IMR-90 (cell line): ENCODE measurements at regions not wholly inside any gene's neighbourhood (a gene's known extent, or its start where the extent isn't known, plus 50 kb on each side); places are given as distances from the start of the nearest gene placed in this dataset.

Experiments
- ATAC-seq: fragments of 200-7000 bp; cut with Tn5 transposase; 2 replicates; pipeline ENCODE4 v1.9.1; 2020; ENCODE audit warnings: low read depth, mild to moderate bottlenecking, moderate library complexity
- BruUV-seq: library from RNA; stranded (reverse); fragments of 400-500 nt; replicated peaks from 2 replicates; lab custom pipeline; 2021; lab: Mats Ljungman, UMichigan
- CTCF ChIA-PET: fragments of 300-600 bp; formaldehyde crosslinking; extraction: SDS; loops from one replicate; lab custom pipeline; 2021; ENCODE audit warnings: antibody characterized with exemption; lab: Yijun Ruan, JAX
- POLR2A ChIA-PET: fragments of 300-600 bp; sonication (Branson Sonifier 250); formaldehyde crosslinking; loops from one replicate; lab custom pipeline; 2022; ENCODE audit warnings: antibody characterized with exemption; ENCODE audit not compliant: unreplicated experiment; lab: Charles Lee
- DNase-seq: peaks from one replicate; pipeline ENCODE4 v3.0.0; 2013
- H2AFZ ChIP-seq: replicated peaks from 2 replicates; pipeline ENCODE3; 2013; ENCODE audit warnings: low read length, mild to moderate bottlenecking; ENCODE audit not compliant: poor library complexity
- H2AK5ac ChIP-seq: 2 replicates; pipeline ENCODE4 v1.6.1; 2013; ENCODE audit warnings: low read depth, low read length, inconsistent platforms
- H2AK9ac ChIP-seq: replicated peaks from 2 replicates; pipeline ENCODE3; 2013; ENCODE audit warnings: mild to moderate bottlenecking, low read depth, low read length, moderate library complexity; ENCODE audit not compliant: poor library complexity
- H2BK120ac ChIP-seq: 2 replicates; pipeline ENCODE4 v1.6.1; 2013; ENCODE audit warnings: low read depth, low read length, inconsistent platforms
- H2BK15ac ChIP-seq: 3 replicates; pipeline ENCODE4 v1.6.1; 2013; ENCODE audit warnings: low read depth, low read length, inconsistent platforms
- H2BK20ac ChIP-seq: 2 replicates; pipeline ENCODE4 v1.6.1; 2013; ENCODE audit warnings: low read depth, mild to moderate bottlenecking, inconsistent platforms, low read length, moderate library complexity
- H2BK5ac ChIP-seq: 2 replicates; pipeline ENCODE4 v1.6.1; 2013; ENCODE audit warnings: mild to moderate bottlenecking, low read depth, low read length, inconsistent platforms; ENCODE audit not compliant: poor library complexity, severe bottlenecking
- H3K14ac ChIP-seq: replicated peaks from 2 replicates; pipeline ENCODE4 v1.6.1; 2013; ENCODE audit warnings: low read depth, low read length, inconsistent platforms
- H3K18ac ChIP-seq: 2 replicates; pipeline ENCODE4 v1.6.1; 2013; ENCODE audit warnings: low read depth, low read length, control low read depth
- H3K23ac ChIP-seq: 2 replicates; pipeline ENCODE4 v1.6.1; 2013; ENCODE audit warnings: low read depth, low read length, inconsistent platforms
- H3K27ac ChIP-seq: 2 replicates; pipeline ENCODE4 v1.5.1; 2013; ENCODE audit warnings: mild to moderate bottlenecking, control low read depth, low read length; ENCODE audit not compliant: insufficient read depth
- H3K27me3 ChIP-seq: 2 replicates; pipeline ENCODE4 v1.6.1; 2013; ENCODE audit warnings: low read length; ENCODE audit not compliant: control insufficient read depth, insufficient read depth
- H3K36me3 ChIP-seq: 2 replicates; pipeline ENCODE4 v1.6.1; 2013; ENCODE audit warnings: low read length, mixed read lengths; ENCODE audit not compliant: control insufficient read depth, insufficient read depth
- H3K4ac ChIP-seq: 2 replicates; pipeline ENCODE4 v1.6.1; 2013; ENCODE audit warnings: low read depth, low read length, inconsistent platforms
- H3K4me1 ChIP-seq: 2 replicates; pipeline ENCODE4 v1.6.1; 2013; ENCODE audit warnings: low read length, mixed read lengths; ENCODE audit not compliant: control insufficient read depth, insufficient read depth
- H3K4me2 ChIP-seq: 2 replicates; pipeline ENCODE4 v1.6.1; 2013; ENCODE audit warnings: low read depth, mild to moderate bottlenecking, control low read depth, low read length, moderate library complexity
- H3K4me3 ChIP-seq: 2 replicates; pipeline ENCODE4 v1.5.1; 2013; ENCODE audit warnings: low read depth, mild to moderate bottlenecking, control low read depth, low read length, moderate library complexity; ENCODE audit not compliant: insufficient read depth
- H3K56ac ChIP-seq: 2 replicates; pipeline ENCODE4 v1.6.1; 2013; ENCODE audit warnings: low read length, inconsistent platforms; ENCODE audit not compliant: insufficient read depth; ENCODE audit errors: extremely low read depth
- H3K79me1 ChIP-seq, 2 experiments: 2 replicates each; pipeline ENCODE4 v1.6.1; 2013; ENCODE audit warnings: low read length in 2 of 2, inconsistent platforms in 1 of 2, low read depth in 1 of 2
- H3K9ac ChIP-seq: 2 replicates; pipeline ENCODE4 v1.6.1; 2013; ENCODE audit warnings: low read depth, low read length, control low read depth
- H3K9me1 ChIP-seq: 2 replicates; pipeline ENCODE4 v1.6.1; 2013; ENCODE audit warnings: low read length, inconsistent platforms; ENCODE audit not compliant: insufficient read depth
- H3K9me3 ChIP-seq: 2 replicates; pipeline ENCODE4 v1.6.1; 2013; ENCODE audit warnings: low read length; ENCODE audit not compliant: control insufficient read depth, insufficient read depth
- H4K20me1 ChIP-seq: 2 replicates; pipeline ENCODE4 v1.6.1; 2013; ENCODE audit warnings: low read length, inconsistent platforms; ENCODE audit not compliant: insufficient read depth
- H4K5ac ChIP-seq: 2 replicates; pipeline ENCODE4 v1.6.1; 2013; ENCODE audit warnings: mild to moderate bottlenecking, low read depth, low read length, control low read depth
- H4K8ac ChIP-seq, 2 experiments: 2 replicates each; pipeline ENCODE4 v1.6.1; 2013; ENCODE audit warnings: low read depth in 2 of 2, low read length in 2 of 2, control low read depth in 1 of 2, inconsistent platforms in 1 of 2
- H4K91ac ChIP-seq: 2 replicates; pipeline ENCODE4 v1.6.1; 2013; ENCODE audit warnings: low read depth, low read length, inconsistent platforms; ENCODE audit not compliant: insufficient read depth
- BHLHE40 ChIP-seq: fragments of 150-350 bp; IDR thresholded peaks from 2 replicates; pipeline ENCODE4 v1.6.1; 2016; ENCODE audit warnings: mild to moderate bottlenecking, low read depth, low read length
- CEBPB ChIP-seq: IDR thresholded peaks from 2 replicates; pipeline ENCODE4 v1.6.1; 2012; ENCODE audit warnings: low read depth, low read length, improper control_type of control experiment
- CHD1 ChIP-seq: IDR thresholded peaks from 2 replicates; pipeline ENCODE4 v1.6.1; 2012; ENCODE audit warnings: low read depth, low read length, improper control_type of control experiment
- FOS ChIP-seq: fragments of 150-350 bp; IDR thresholded peaks from 2 replicates; pipeline ENCODE4 v1.6.1; 2016; ENCODE audit warnings: low read depth, low read length
- MAFK ChIP-seq: IDR thresholded peaks from 2 replicates; pipeline ENCODE4 v1.6.1; 2012; ENCODE audit warnings: low read depth, low read length, improper control_type of control experiment
- MAZ ChIP-seq: IDR thresholded peaks from 2 replicates; pipeline ENCODE4 v1.6.1; 2012; ENCODE audit warnings: low read depth, mild to moderate bottlenecking, low read length, improper control_type of control experiment, moderate library complexity, borderline replicate concordance
- MXI1 ChIP-seq: IDR thresholded peaks from 2 replicates; pipeline ENCODE4 v1.6.1; 2012; ENCODE audit warnings: low read depth, mild to moderate bottlenecking, low read length, moderate library complexity, borderline replicate concordance
- NFE2L2 ChIP-seq: fragments of 150-350 bp; IDR thresholded peaks from 2 replicates; pipeline ENCODE4 v1.6.1; 2016; ENCODE audit warnings: low read depth, mild to moderate bottlenecking, low read length
- POLR2A ChIP-seq: IDR thresholded peaks from 2 replicates; pipeline ENCODE4 v1.6.1; 2012; ENCODE audit warnings: mild to moderate bottlenecking, low read depth, low read length
- RAD21 ChIP-seq: IDR thresholded peaks from 2 replicates; pipeline ENCODE4 v1.6.1; 2012; ENCODE audit warnings: low read length, improper control_type of control experiment
- RCOR1 ChIP-seq: IDR thresholded peaks from 2 replicates; pipeline ENCODE4 v1.6.1; 2012; ENCODE audit warnings: mild to moderate bottlenecking, low read length, improper control_type of control experiment; ENCODE audit not compliant: insufficient replicate concordance
- RFX5 ChIP-seq: IDR thresholded peaks from 2 replicates; pipeline ENCODE4 v1.8.0; 2012; ENCODE audit warnings: low read depth, mild to moderate bottlenecking, low read length, moderate library complexity
- SMC3 ChIP-seq: fragments of 150-350 bp; IDR thresholded peaks from 2 replicates; pipeline ENCODE4 v1.6.1; 2016; ENCODE audit warnings: low read depth, mild to moderate bottlenecking, antibody characterized with exemption, low read length, moderate library complexity
- WGBS, 2 experiments: methylation state at CpG; one replicate each; pipeline versions ENCODE4 v1.1.5 to v1.1.7; 2013; ENCODE audit warnings: missing lambda C conversion rate in 2 of 2; ENCODE audit not compliant: insufficient read length in 1 of 2; ENCODE audit errors: extremely low coverage in 2 of 2; 5-methylcytosine and 5-hydroxymethylcytosine counted together
- dilution Hi-C: fragments of 300-500 bp; cut with HindIII; formaldehyde crosslinking; loops from one replicate; pipeline ENCODE4 v1.14.3; 2018; ENCODE audit warnings: low sequenced_read_pairs; ENCODE audit not compliant: unreplicated experiment
- in situ Hi-C: fragments of 300-500 bp; cut with MboI; formaldehyde crosslinking; loops from 3 replicates; pipeline ENCODE4 v1.14.3; 2019; ENCODE audit warnings: low sequenced_read_pairs, inconsistent platforms, mixed read lengths
- intact Hi-C: fragments of 100-400 bp; cut with micrococcal nuclease; formaldehyde crosslinking; loops from 2 replicates; pipeline ENCODE4 v1.10.0; 2022
- TF ChIP-seq, protein P1 (sequence below): fragments of 150-350 bp; IDR thresholded peaks from 2 replicates; pipeline ENCODE4 v1.6.1; 2017; ENCODE audit warnings: mild to moderate bottlenecking, antibody characterized with exemption, low read length, low read depth
- TF ChIP-seq, protein P2 (sequence below): fragments of 150-350 bp; IDR thresholded peaks from 2 replicates; pipeline ENCODE4 v1.6.1; 2016; ENCODE audit warnings: low read depth, mild to moderate bottlenecking, low read length, moderate library complexity, borderline replicate concordance
- TF ChIP-seq, protein P3 (sequence below): conservative IDR thresholded peaks from 2 replicates; pipeline ENCODE4 v1.5.1; 2012; ENCODE audit warnings: mild to moderate bottlenecking, low read depth, low read length, improper control_type of control experiment

DNA sequence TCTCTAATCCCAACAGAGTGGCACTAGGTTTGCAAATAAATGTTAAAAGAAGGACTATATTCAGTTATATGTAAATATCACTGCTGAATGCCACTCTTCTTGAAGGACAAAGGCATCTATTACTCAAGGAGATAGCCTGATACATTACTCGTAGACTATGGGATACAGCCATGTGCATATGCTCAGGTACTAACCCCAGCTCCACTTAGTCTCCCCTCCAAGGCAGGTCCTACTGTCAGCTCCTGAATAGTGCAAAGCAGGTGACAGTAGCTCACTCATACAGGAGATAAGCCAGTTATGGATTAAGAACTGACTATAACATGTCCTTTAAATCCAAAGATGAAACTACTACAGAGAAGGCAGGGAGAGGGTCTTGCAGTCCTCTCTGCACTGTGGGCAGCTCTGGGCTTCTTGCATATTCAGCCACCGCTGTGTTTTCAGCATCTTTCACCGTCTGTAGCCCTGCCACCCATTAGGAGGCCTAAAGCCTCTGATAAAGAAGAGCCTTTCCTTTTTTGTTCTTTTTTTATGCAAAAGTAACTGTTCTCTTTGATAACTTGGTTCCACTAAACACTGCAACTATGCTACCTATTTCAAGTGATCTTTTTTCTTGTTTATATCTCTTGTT lies 135.1 kb upstream of the EPB41L3 start:
- in situ Hi-C loops, result no loop called here

More for the DNA sequence above, 135.1 kb upstream of the EPB41L3 start:
- no peak overlapping the region for H3K9ac ChIP-seq
- no peaks in the 10 kb centered on the region for H3K9me3 ChIP-seq
- no peak overlapping the region for H3K4ac ChIP-seq
- no peak overlapping the region for H3K23ac ChIP-seq
- no peak overlapping the region for H3K14ac ChIP-seq
- no peak overlapping the region for H2BK20ac ChIP-seq
- ChIA-PET POLR2A (no interaction called here), CTCF (no interaction called here)
- H3K36me3 ChIP-seq, result no peaks in the 10 kb centered on the region
- no peaks in the 10 kb centered on the region for H3K27me3 ChIP-seq
- no peak for ATAC-seq
- H3K4me2 ChIP-seq, result no peak overlapping the region
- no peak overlapping the region for H3K27ac ChIP-seq
- no peaks in the 10 kb centered on the region for H3K4me1 ChIP-seq
- no TSS peak for BruUV-seq
- TF ChIP-seq CEBPB, result no peak
- no peak for TF ChIP-seq BHLHE40
- no peak for TF ChIP-seq RAD21
- TF ChIP-seq CHD1, result no peak
- TF ChIP-seq, protein P1, sequence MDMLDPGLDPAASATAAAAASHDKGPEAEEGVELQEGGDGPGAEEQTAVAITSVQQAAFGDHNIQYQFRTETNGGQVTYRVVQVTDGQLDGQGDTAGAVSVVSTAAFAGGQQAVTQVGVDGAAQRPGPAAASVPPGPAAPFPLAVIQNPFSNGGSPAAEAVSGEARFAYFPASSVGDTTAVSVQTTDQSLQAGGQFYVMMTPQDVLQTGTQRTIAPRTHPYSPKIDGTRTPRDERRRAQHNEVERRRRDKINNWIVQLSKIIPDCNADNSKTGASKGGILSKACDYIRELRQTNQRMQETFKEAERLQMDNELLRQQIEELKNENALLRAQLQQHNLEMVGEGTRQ, result no peak
- TF ChIP-seq NFE2L2, result no peak
- no peak for TF ChIP-seq POLR2A
- TF ChIP-seq, protein P2, sequence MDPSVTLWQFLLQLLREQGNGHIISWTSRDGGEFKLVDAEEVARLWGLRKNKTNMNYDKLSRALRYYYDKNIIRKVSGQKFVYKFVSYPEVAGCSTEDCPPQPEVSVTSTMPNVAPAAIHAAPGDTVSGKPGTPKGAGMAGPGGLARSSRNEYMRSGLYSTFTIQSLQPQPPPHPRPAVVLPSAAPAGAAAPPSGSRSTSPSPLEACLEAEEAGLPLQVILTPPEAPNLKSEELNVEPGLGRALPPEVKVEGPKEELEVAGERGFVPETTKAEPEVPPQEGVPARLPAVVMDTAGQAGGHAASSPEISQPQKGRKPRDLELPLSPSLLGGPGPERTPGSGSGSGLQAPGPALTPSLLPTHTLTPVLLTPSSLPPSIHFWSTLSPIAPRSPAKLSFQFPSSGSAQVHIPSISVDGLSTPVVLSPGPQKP, result no peak
- TF ChIP-seq, protein P3, sequence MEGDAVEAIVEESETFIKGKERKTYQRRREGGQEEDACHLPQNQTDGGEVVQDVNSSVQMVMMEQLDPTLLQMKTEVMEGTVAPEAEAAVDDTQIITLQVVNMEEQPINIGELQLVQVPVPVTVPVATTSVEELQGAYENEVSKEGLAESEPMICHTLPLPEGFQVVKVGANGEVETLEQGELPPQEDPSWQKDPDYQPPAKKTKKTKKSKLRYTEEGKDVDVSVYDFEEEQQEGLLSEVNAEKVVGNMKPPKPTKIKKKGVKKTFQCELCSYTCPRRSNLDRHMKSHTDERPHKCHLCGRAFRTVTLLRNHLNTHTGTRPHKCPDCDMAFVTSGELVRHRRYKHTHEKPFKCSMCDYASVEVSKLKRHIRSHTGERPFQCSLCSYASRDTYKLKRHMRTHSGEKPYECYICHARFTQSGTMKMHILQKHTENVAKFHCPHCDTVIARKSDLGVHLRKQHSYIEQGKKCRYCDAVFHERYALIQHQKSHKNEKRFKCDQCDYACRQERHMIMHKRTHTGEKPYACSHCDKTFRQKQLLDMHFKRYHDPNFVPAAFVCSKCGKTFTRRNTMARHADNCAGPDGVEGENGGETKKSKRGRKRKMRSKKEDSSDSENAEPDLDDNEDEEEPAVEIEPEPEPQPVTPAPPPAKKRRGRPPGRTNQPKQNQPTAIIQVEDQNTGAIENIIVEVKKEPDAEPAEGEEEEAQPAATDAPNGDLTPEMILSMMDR, result no peak
- TF ChIP-seq FOS, result no peak
- no peak for TF ChIP-seq MXI1
- no peak for TF ChIP-seq RFX5
- TF ChIP-seq MAZ, result no peak
- no peak for TF ChIP-seq MAFK
- TF ChIP-seq SMC3, result no peak
- TF ChIP-seq RCOR1, result no peak
- H3K9me1 ChIP-seq, result no peaks in the 10 kb centered on the region
- no peak overlapping the region for H3K18ac ChIP-seq
- no peak overlapping the region for H4K8ac ChIP-seq
- H3K56ac ChIP-seq, result no peak overlapping the region
- no peaks in the 10 kb centered on the region for H4K20me1 ChIP-seq
- H2AK9ac ChIP-seq, result no peak overlapping the region
- no peak overlapping the region for H2BK5ac ChIP-seq
- no CpG with 5 or more reads among the region's 3 CpGs for WGBS, 2 experiments
- H2AFZ ChIP-seq, result no peak overlapping the region
- no peak overlapping the region for H2AK5ac ChIP-seq
- DNase-seq, result no peak
- H2BK120ac ChIP-seq, result no peak overlapping the region
- intact Hi-C loops, result no loop called here
- H2BK15ac ChIP-seq, result no peak overlapping the region
- dilution Hi-C loops, result no loop called here
- no peak overlapping the region for H3K4me3 ChIP-seq
- no peak overlapping the region for H4K91ac ChIP-seq
- H3K79me1 ChIP-seq, result no peaks in the 10 kb centered on the region
- no peak overlapping the region for H4K5ac ChIP-seq
